ENCODE measurements at regions not wholly inside any gene's neighbourhood (a gene's known extent, or its start where the extent isn't known, plus 50 kb on each side); places are given as distances from the start of the nearest gene placed in this dataset.

DNA sequence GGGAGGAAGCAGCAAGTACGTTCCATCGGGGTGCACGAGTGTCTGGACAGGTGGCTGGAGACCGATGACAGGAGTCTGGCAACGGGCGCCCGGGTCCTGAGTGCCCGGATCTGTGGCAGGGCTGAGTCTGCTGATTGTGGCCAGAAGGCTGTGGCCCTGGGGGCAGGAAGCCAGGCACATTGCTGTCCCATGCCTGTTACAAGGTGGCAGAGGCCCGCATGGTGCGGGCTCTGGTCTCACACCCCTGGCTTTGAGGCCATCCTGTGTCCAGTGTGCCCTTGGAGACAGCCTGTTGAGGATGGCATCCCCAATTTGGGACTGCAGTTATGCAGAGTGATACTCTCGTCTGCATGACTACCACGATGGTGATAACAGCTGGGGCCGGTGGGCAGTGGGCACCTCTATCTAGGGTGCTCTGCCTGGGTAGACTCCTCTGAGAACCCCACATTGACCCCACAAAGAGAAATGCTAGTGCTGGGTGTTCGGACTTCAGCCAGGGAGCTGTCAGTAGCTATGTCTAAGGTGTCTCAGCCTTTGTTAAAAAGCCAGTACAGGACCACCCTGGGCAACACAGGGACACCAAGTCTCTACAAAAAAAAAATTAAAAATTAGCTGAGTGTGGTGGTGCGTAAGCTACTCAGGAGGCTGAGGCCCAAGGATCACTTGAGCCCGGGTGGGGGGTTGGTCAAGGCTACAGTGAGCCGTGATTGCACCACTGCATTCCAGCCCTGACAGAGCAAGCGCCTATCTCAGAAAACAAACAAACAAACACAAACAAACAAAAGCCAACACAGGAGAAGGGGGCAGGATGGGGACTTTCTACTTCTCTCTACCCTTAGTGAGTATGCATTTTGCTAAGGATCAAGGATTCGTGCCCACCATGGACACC lies 88.3 kb downstream of the RHOB start:
- TF ChIP-seq YY1 (IDR thresholded peaks at IDR 0.05; ENCODE audit: insufficient read depth, insufficient read length) (no peak), ZNF274 (IDR thresholded peaks at IDR 0.05; ENCODE audit: low read depth, low read length) (no peak), SUZ12 (IDR thresholded peaks at IDR 0.05; ENCODE audit: extremely low read depth, insufficient read depth, insufficient read length) (no peak)

Measured in NT2/D1 (cell line).